Breast epithelium (tissue), 4 donors: ENCODE measurements at regions not wholly inside any gene's neighbourhood (a gene's known extent, or its start where the extent isn't known, plus 50 kb on each side); places are given as distances from the start of the nearest gene placed in this dataset.
"Not testable (repeated sequence)": the region's sequence is repeated elsewhere in the genome, so short reads cannot be mapped to it uniquely, and the experiment has no call there.

Source experiments
- DNase-seq, 2 donors: peaks; one replicate each; pipeline ENCODE4 v3.0.0-alpha.2; 2019; ENCODE audit warnings: low spot score in 2 of 2
- H3K27ac ChIP-seq, 2 donors: fragments of 200-600 bp; sonication (generic) in 1 of 2; one replicate each; pipeline ENCODE4 v1.5.1; 2016 to 2019; ENCODE audit warnings: mild to moderate bottlenecking in 1 of 2
- H3K27me3 ChIP-seq, 2 donors: fragments of 200-600 bp; sonication (generic) in 1 of 2; one replicate each; pipeline versions ENCODE4 v1.5.1 to v1.6.0; 2017 to 2019; ENCODE audit warnings: control low read depth in 1 of 2, mild to moderate bottlenecking in 1 of 2
- H3K36me3 ChIP-seq: fragments of 200-600 bp; one replicate; pipeline ENCODE4 v1.5.1; 2019
- H3K4me1 ChIP-seq, 2 donors: fragments of 200-600 bp; sonication (generic); one replicate each; pipeline ENCODE4 v1.5.1; 2016 to 2019; ENCODE audit warnings: control low read depth in 1 of 2
- H3K4me3 ChIP-seq, 3 donors: fragments of 200-600 bp; sonication (generic); 1 replicate in 2 of 3; 2 replicates in 1 of 3; pipeline ENCODE4 v1.5.1; 2016 to 2019; ENCODE audit warnings: mild to moderate bottlenecking in 3 of 3, moderate library complexity in 2 of 3
- H3K9me3 ChIP-seq, 2 donors: fragments of 200-600 bp; sonication (generic) in 1 of 2; one replicate each; pipeline ENCODE4 v1.5.1; 2016 to 2019; ENCODE audit warnings: control low read depth in 1 of 2
- CTCF ChIP-seq, 3 donors: fragments of 450-650 bp; IDR thresholded peaks; one replicate each; pipeline ENCODE4 v1.5.1; 2016 to 2017; ENCODE audit warnings: antibody characterized with exemption in 3 of 3, mild to moderate bottlenecking in 3 of 3, moderate library complexity in 3 of 3
- POLR2A ChIP-seq: fragments of 450-650 bp; IDR thresholded peaks from one replicate; pipeline ENCODE4 v1.6.1; 2016; ENCODE audit warnings: antibody characterized with exemption, mild to moderate bottlenecking, moderate library complexity
- POLR2AphosphoS5 ChIP-seq, 3 donors: sonication (generic); formaldehyde crosslinking; IDR thresholded peaks; one replicate each; pipeline ENCODE4 v1.6.1; 2017; ENCODE audit warnings: antibody characterized with exemption in 3 of 3
- intact Hi-C: fragments of 100-400 bp; cut with DNase I; formaldehyde crosslinking; loops from one replicate; pipeline ENCODE4 v1.15.1; 2023; ENCODE audit warnings: low total_unique reads

- Histone ChIP-seq H3K27me3 (no peaks in the 10 kb centered on the region), H3K4me1 (no peaks in the 10 kb centered on the region), H3K36me3 (no peaks in the 10 kb centered on the region), H3K9me3 (no peaks in the 10 kb centered on the region), H3K27ac (no peak overlapping the region), H3K4me3 (no peak overlapping the region)
- no peak for TF ChIP-seq POLR2AphosphoS5 (IDR thresholded peaks at IDR 0.05)
- TF ChIP-seq CTCF (IDR thresholded peaks at IDR 0.05) = no peak
- TF ChIP-seq POLR2A = no peak
- no peak for DNase-seq
- intact Hi-C loops = no loop called here
Measured at GRCh38 chr2:16429002-16429401, 236.6 kb downstream of the CYRIA start.

- no peaks in the 10 kb centered on the region for H3K9me3 ChIP-seq
- H3K4me1 ChIP-seq = no peaks in the 10 kb centered on the region
- no peak overlapping the region for H3K4me3 ChIP-seq
- no peaks in the 10 kb centered on the region for H3K27me3 ChIP-seq
- no peaks in the 10 kb centered on the region for H3K36me3 ChIP-seq
- H3K27ac ChIP-seq = no peak overlapping the region
- DNase-seq = no peak
- no peak for TF ChIP-seq POLR2A
- TF ChIP-seq POLR2AphosphoS5 (IDR thresholded peaks at IDR 0.05) = no peak
- no peak for TF ChIP-seq CTCF (IDR thresholded peaks at IDR 0.05)
- intact Hi-C loops = no loop called here
Measured at GRCh38 chr2:16425462-16426336, 239.9 kb downstream of the CYRIA start.

GRCh38 chr2:16420421-16420820 lies 245.2 kb downstream of the CYRIA start:
- peaks cover 0 to 2% of the 10 kb centered on the region in 2 donors for H3K9me3 ChIP-seq
- H3K36me3 ChIP-seq = no peaks in the 10 kb centered on the region
- TF ChIP-seq POLR2AphosphoS5 (IDR thresholded peaks at IDR 0.05) (no peak), CTCF (IDR thresholded peaks at IDR 0.05) (no peak), POLR2A (no peak)
- no peaks in the 10 kb centered on the region for H3K27me3 ChIP-seq
- no peak overlapping the region for H3K4me3 ChIP-seq
- no peaks in the 10 kb centered on the region for H3K4me1 ChIP-seq
- intact Hi-C loops = no loop called here
- no peak for DNase-seq
- no peak overlapping the region for H3K27ac ChIP-seq

- no peak for DNase-seq
- Histone ChIP-seq H3K27me3 (no peaks in the 10 kb centered on the region), H3K4me3 (no peak overlapping the region), H3K36me3 (no peaks in the 10 kb centered on the region), H3K9me3 (peaks cover 0 to 4% of the 10 kb centered on the region in 2 donors), H3K4me1 (no peaks in the 10 kb centered on the region), H3K27ac (no peak overlapping the region)
- intact Hi-C loops = no loop called here
- TF ChIP-seq CTCF (IDR thresholded peaks at IDR 0.05) = no peak
- TF ChIP-seq POLR2A = no peak
- no peak for TF ChIP-seq POLR2AphosphoS5 (IDR thresholded peaks at IDR 0.05)
Measured at GRCh38 chr2:16417726-16418125, 247.9 kb downstream of the CYRIA start.

- Histone ChIP-seq H3K36me3 (no peaks in the 10 kb centered on the region), H3K4me3 (no peak overlapping the region), H3K4me1 (no peaks in the 10 kb centered on the region), H3K9me3 (peaks cover 0 to 4% of the 10 kb centered on the region in 2 donors), H3K27ac (no peak overlapping the region), H3K27me3 (no peaks in the 10 kb centered on the region)
- intact Hi-C loops = no loop called here
- no peak for DNase-seq
- TF ChIP-seq POLR2AphosphoS5 (IDR thresholded peaks at IDR 0.05) = no peak
- TF ChIP-seq CTCF (IDR thresholded peaks at IDR 0.05) = no peak
- TF ChIP-seq POLR2A = no peak
Measured at GRCh38 chr2:16416651-16417050, 249.0 kb downstream of the CYRIA start.

- not testable (repeated sequence) for H3K4me1 ChIP-seq
Measured at GRCh38 chr2:16415861-16416260, 249.8 kb downstream of the CYRIA start.

More at GRCh38 chr2:16415861-16416260, 249.8 kb downstream of the CYRIA start:
- H3K4me3 ChIP-seq, H3K27ac ChIP-seq, intact Hi-C loops, DNase-seq, H3K36me3 ChIP-seq, H3K9me3 ChIP-seq, H3K27me3 ChIP-seq: not testable (repeated sequence)
